ENCODE measurements at regions not wholly inside any gene's neighbourhood (a gene's known extent, or its start where the extent isn't known, plus 50 kb on each side); places are given as distances from the start of the nearest gene placed in this dataset.

DNA sequence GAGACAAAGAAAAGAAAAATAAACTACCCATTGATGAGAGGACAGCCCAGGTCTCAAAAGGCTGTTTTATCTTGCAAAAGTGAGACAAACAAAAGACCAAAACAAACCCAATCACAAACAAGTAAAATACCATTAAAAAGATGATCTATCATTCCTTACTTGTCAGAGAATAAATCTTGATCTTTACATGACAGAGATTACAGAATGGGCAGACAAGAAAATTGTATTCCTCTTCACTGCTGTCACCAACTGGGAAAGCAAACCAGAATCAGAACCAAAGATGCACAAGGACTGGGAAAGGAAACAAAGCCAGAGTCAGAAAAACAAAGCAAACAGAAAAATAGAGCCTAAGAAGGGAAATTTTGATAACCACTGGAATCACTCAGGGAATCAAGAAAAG, 444.0 kb upstream of the PDE3A start:
- TF ChIP-seq, protein P1, sequence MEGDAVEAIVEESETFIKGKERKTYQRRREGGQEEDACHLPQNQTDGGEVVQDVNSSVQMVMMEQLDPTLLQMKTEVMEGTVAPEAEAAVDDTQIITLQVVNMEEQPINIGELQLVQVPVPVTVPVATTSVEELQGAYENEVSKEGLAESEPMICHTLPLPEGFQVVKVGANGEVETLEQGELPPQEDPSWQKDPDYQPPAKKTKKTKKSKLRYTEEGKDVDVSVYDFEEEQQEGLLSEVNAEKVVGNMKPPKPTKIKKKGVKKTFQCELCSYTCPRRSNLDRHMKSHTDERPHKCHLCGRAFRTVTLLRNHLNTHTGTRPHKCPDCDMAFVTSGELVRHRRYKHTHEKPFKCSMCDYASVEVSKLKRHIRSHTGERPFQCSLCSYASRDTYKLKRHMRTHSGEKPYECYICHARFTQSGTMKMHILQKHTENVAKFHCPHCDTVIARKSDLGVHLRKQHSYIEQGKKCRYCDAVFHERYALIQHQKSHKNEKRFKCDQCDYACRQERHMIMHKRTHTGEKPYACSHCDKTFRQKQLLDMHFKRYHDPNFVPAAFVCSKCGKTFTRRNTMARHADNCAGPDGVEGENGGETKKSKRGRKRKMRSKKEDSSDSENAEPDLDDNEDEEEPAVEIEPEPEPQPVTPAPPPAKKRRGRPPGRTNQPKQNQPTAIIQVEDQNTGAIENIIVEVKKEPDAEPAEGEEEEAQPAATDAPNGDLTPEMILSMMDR (conservative IDR thresholded peaks at IDR 0.05; ENCODE audit: control insufficient read depth, insufficient read depth, low read depth, low read length) = no peak
- DNase-seq (ENCODE audit: low read depth) = no peak
- no peak overlapping the region for H3K4me3 ChIP-seq (ENCODE audit: control insufficient read depth, low read depth, low read length)

DNA sequence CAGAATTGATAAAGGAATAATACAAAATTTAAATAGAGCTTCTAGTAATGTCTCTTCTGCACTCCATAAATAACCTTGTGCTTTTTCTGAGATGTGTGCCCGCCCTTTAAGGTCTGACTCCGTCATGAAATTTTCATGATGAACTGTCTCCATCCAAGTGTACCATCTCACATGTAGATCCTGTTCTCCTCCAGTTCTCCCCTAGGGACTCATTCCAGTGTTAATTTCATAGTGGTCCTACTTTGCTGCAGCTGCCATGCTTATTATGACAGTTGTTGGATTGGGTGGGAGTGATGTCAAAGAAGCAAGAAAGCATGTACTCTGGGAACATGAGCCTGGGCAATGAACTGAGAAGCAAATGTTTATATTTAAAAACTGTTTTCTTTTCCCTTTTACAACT, 442.5 kb upstream of the PDE3A start:
- TF ChIP-seq, protein P1 (conservative IDR thresholded peaks at IDR 0.05; ENCODE audit: control insufficient read depth, insufficient read depth, low read depth, low read length) = no peak
- no peak overlapping the region for H3K4me3 ChIP-seq (ENCODE audit: control insufficient read depth, low read depth, low read length)
- no peak for DNase-seq (ENCODE audit: low read depth)

DNA sequence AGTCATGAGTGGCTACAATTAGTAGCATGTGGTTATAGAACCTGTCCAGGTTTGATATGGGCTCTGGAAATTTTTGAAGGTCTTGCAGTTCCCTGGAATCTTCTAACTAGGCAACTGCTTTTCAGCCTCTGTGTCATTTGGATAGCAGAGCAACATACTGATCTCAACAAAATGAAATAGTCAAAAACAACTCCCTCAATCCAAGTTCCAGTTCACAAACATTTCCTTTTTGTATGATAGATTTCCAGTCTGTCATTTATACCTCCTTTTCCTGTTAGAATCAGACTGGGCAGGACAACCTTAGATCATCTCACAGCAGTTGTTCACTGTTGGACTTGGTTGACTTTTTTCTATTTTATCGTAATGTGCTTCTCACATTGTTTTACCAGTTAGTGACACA, 442.1 kb upstream of the PDE3A start:
- TF ChIP-seq, protein P1 (conservative IDR thresholded peaks at IDR 0.05; ENCODE audit: control insufficient read depth, insufficient read depth, low read depth, low read length) = no peak
- H3K4me3 ChIP-seq (ENCODE audit: control insufficient read depth, low read depth, low read length) = no peak overlapping the region
- DNase-seq (ENCODE audit: low read depth) = no peak

DNA sequence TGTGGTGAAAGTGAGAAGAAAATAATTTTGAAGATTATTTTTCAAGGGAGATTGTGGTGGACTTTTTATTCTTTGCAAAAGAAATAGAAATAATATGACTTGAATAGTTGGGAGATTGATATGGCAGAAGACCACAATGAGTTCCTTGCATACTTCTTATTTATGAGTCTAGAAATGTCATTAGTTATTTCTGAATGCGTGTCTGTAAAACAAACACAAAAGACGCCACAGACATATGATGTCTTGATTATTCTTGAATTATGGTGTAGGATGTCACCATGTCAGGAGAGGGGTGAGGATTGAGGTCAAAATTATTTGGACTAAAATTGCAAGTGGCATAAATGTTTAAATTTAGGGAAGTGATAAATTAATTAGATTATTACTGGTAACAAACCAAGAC, 440.7 kb upstream of the PDE3A start:
- DNase-seq (ENCODE audit: low read depth) = no peak
- TF ChIP-seq, protein P1 (conservative IDR thresholded peaks at IDR 0.05; ENCODE audit: control insufficient read depth, insufficient read depth, low read depth, low read length) = no peak
- no peak overlapping the region for H3K4me3 ChIP-seq (ENCODE audit: control insufficient read depth, low read depth, low read length)

DNA sequence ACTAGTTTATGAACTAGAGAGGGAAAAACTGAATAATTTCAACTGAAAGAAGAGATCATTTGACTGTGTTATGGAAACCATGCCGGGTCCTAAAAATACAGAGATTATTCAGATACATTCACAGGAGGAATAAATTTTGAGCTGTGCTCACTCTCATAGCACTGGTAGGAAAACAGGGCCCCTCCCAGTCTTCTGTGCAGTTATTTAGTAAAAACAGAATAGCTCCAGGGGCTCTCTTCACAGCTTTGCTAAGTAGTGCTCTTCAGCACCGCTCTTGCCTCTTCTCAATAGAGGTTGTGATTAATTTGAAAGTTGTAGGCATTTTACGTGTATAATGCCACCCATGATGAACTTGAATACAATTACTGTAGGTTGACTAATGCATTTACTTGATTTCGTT, 435.9 kb upstream of the PDE3A start:
- no peak for DNase-seq (ENCODE audit: low read depth)

DNA sequence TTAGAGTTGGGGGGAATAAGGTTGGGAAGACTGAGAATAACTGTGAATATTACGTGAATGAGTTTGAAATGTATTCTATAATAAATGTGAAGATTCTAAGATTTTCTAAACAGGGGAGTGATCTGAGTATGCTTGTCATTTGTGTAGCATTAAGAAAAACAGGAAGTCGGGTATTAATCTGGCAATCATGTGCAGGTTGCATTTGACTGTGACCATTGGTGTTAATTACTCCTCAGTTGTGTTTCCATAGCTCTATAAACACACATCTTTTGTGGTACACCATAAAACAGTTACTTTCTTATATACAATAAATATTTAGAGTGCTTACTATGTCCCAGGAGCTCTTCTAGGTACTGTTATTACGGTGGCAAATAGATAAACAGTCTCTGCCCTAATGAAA, 434.4 kb upstream of the PDE3A start:
- TF ChIP-seq, protein P1 (conservative IDR thresholded peaks at IDR 0.05; ENCODE audit: control insufficient read depth, insufficient read depth, low read depth, low read length) = no peak
- H3K4me3 ChIP-seq (ENCODE audit: control insufficient read depth, low read depth, low read length) = no peak overlapping the region
- DNase-seq (ENCODE audit: low read depth) = no peak

More for the DNA sequence above, 435.9 kb upstream of the PDE3A start:
- TF ChIP-seq, protein P1 (conservative IDR thresholded peaks at IDR 0.05; ENCODE audit: control insufficient read depth, insufficient read depth, low read depth, low read length) = no peak
- no peak overlapping the region for H3K4me3 ChIP-seq (ENCODE audit: control insufficient read depth, low read depth, low read length)

DNA sequence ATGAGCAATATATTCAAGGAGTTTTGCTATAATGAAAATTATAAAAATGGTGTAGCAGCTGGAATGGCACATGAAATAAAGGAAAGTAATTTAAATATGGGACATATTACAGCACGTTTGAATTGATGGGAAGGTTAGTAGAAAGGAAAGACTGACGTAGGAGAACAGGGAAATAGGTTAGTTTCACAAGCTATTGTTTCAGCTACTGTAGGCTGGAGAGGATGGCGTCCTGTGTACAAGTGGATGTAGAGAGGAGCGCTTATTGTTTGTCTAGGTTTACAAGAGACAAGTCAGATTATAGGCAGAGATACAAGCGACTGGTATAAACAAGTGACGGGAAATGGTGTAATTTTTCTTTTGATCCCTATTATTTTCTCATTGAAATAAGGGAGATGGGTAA, 431.2 kb upstream of the PDE3A start:
- H3K4me3 ChIP-seq (ENCODE audit: control insufficient read depth, low read depth, low read length) = no peak overlapping the region
- TF ChIP-seq, protein P1 (conservative IDR thresholded peaks at IDR 0.05; ENCODE audit: control insufficient read depth, insufficient read depth, low read depth, low read length) = no peak
- DNase-seq (ENCODE audit: low read depth) = no peak
